ENCODE measurements at regions not wholly inside any gene's neighbourhood (a gene's known extent, or its start where the extent isn't known, plus 50 kb on each side); places are given as distances from the start of the nearest gene placed in this dataset.

DNA sequence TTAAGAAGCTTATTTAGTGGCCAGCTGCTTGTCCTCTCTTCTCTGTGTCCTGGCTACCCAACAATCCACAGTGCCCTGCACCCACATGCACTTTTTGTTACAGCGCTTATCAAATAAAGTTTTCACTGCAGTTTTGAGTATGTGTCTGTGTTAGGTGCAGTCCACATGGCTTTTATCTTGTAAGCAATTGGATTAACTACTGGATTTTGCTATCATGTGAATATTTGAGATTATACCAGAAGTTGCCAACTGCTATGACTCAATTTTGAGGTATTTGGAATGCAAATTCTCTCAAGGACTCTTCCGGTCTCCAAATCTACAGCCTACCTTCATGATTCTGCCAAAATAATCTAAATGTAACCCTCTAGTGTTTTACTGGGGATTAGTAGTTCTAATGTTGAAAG, 690.2 kb downstream of the NR2F1-AS1 start:
- TF ChIP-seq, protein P1, sequence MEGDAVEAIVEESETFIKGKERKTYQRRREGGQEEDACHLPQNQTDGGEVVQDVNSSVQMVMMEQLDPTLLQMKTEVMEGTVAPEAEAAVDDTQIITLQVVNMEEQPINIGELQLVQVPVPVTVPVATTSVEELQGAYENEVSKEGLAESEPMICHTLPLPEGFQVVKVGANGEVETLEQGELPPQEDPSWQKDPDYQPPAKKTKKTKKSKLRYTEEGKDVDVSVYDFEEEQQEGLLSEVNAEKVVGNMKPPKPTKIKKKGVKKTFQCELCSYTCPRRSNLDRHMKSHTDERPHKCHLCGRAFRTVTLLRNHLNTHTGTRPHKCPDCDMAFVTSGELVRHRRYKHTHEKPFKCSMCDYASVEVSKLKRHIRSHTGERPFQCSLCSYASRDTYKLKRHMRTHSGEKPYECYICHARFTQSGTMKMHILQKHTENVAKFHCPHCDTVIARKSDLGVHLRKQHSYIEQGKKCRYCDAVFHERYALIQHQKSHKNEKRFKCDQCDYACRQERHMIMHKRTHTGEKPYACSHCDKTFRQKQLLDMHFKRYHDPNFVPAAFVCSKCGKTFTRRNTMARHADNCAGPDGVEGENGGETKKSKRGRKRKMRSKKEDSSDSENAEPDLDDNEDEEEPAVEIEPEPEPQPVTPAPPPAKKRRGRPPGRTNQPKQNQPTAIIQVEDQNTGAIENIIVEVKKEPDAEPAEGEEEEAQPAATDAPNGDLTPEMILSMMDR (conservative IDR thresholded peaks at IDR 0.05 in 1 of 2, IDR thresholded peaks at IDR 0.05 in 1 of 2; ENCODE audit: low read depth in 1 of 2, low read length in 2 of 2) = no peak
- no peak for TF ChIP-seq EZH2 (IDR thresholded peaks at IDR 0.05; ENCODE audit: low read length, missing control alignments)

All from fibroblast of lung (primary cell).